CD14-positive monocyte (primary cell): ENCODE measurements at regions not wholly inside any gene's neighbourhood (a gene's known extent, or its start where the extent isn't known, plus 50 kb on each side); places are given as distances from the start of the nearest gene placed in this dataset.
A peak's percentile ranks its signal among the peaks of the same experiment; 100 is the strongest.

ENCODE experiments used
- DNase-seq, 3 donors: peaks; one replicate each; pipeline ENCODE4 v3.0.0-alpha.2; 2011 to 2022
- H2AFZ ChIP-seq: 2 replicates; pipeline ENCODE4 v1.6.0; 2012; ENCODE audit warnings: mild to moderate bottlenecking, low read depth, low read length, inconsistent platforms; ENCODE audit not compliant: insufficient read depth, poor library complexity, severe bottlenecking
- H3K27ac ChIP-seq, 2 donors: 1 replicate in 1 of 2; 2 replicates in 1 of 2; pipeline ENCODE4 v1.5.1; 2012 to 2013; ENCODE audit warnings: low read length in 2 of 2, control low read depth in 1 of 2, inconsistent platforms in 1 of 2, low read depth in 1 of 2, mild to moderate bottlenecking in 1 of 2
- H3K27me3 ChIP-seq, 2 donors: one replicate each; pipeline versions ENCODE4 v1.6.0 to v1.6.1; 2011 to 2013; ENCODE audit warnings: low read length in 2 of 2; ENCODE audit not compliant: control insufficient read depth in 2 of 2, insufficient read depth in 2 of 2
- H3K36me3 ChIP-seq, 2 donors: replicated peaks in 1 of 2; 1 replicate in 1 of 2; 2 replicates in 1 of 2; pipeline versions ENCODE4 v1.5.1 to v1.6.1; 2012 to 2013; ENCODE audit warnings: low read length in 2 of 2, control low read depth in 1 of 2, inconsistent platforms in 1 of 2, mild to moderate bottlenecking in 1 of 2; ENCODE audit not compliant: insufficient read depth in 2 of 2, control insufficient read depth in 1 of 2
- H3K4me1 ChIP-seq, 2 donors: 1 replicate in 1 of 2; 2 replicates in 1 of 2; pipeline versions ENCODE4 v1.5.1 to v1.6.1; 2012 to 2013; ENCODE audit warnings: low read length in 2 of 2, control low read depth in 1 of 2, inconsistent platforms in 1 of 2, mild to moderate bottlenecking in 1 of 2, moderate library complexity in 1 of 2; ENCODE audit not compliant: insufficient read depth in 2 of 2, control insufficient read depth in 1 of 2
- H3K4me2 ChIP-seq: replicated peaks from 2 replicates; pipeline ENCODE3; 2012; ENCODE audit warnings: low read length, moderate library complexity, mild to moderate bottlenecking; ENCODE audit not compliant: poor library complexity, severe bottlenecking; ENCODE audit errors: extremely low read depth
- H3K4me3 ChIP-seq, 3 experiments: fragments of 200-600 bp in 1 of 3; sonication (generic) in 1 of 3; replicated peaks in 1 of 3; 1 replicate in 2 of 3; 2 replicates in 1 of 3; pipeline ENCODE4 v1.5.1; 2011 to 2013; ENCODE audit warnings: low read length in 3 of 3, mild to moderate bottlenecking in 3 of 3, control low read depth in 2 of 3, low read depth in 2 of 3, inconsistent platforms in 1 of 3, moderate library complexity in 1 of 3
- H3K79me2 ChIP-seq: 2 replicates; pipeline ENCODE4 v1.6.0; 2012; ENCODE audit warnings: mild to moderate bottlenecking, control low read depth, inconsistent platforms, low read length, moderate library complexity; ENCODE audit not compliant: insufficient read depth
- H3K9ac ChIP-seq: 2 replicates; pipeline ENCODE4 v1.6.0; 2017; ENCODE audit warnings: low read length, mild to moderate bottlenecking; ENCODE audit not compliant: insufficient read depth, poor library complexity, severe bottlenecking
- H3K9me3 ChIP-seq, 2 donors: replicated peaks in 1 of 2; 1 replicate in 1 of 2; 2 replicates in 1 of 2; pipeline versions ENCODE4 v1.5.1 to v1.6.1; 2012 to 2013; ENCODE audit warnings: low read length in 2 of 2, control low read depth in 1 of 2; ENCODE audit not compliant: control insufficient read depth in 1 of 2, insufficient read depth in 1 of 2
- H4K20me1 ChIP-seq: 2 replicates; pipeline ENCODE4 v1.6.0; 2012; ENCODE audit warnings: mild to moderate bottlenecking, low read length, control low read depth, moderate library complexity; ENCODE audit not compliant: insufficient read depth
- H3K27ac Mint-ChIP-seq, 7 donors: one replicate each; pipeline ENCODE4 v1.8.0; 2020; ENCODE audit warnings: mild to moderate bottlenecking in 7 of 7, mixed read lengths in 7 of 7, moderate library complexity in 6 of 7, inconsistent platforms in 2 of 7
- H3K27me3 Mint-ChIP-seq, 3 donors: one replicate each; pipeline ENCODE4 v1.8.0; 2021 to 2022; ENCODE audit warnings: low read depth in 3 of 3, mild to moderate bottlenecking in 3 of 3, mixed read lengths in 3 of 3, moderate library complexity in 3 of 3, inconsistent platforms in 1 of 3
- H3K36me3 Mint-ChIP-seq, 2 donors: one replicate each; pipeline ENCODE4 v1.8.0; 2020; ENCODE audit warnings: mixed read lengths in 2 of 2, inconsistent platforms in 1 of 2, mild to moderate bottlenecking in 1 of 2
- H3K4me1 Mint-ChIP-seq: one replicate; pipeline ENCODE4 v1.8.0; 2020; ENCODE audit warnings: mild to moderate bottlenecking, mixed read lengths
- H3K4me3 Mint-ChIP-seq, 2 donors: one replicate each; pipeline ENCODE4 v1.8.0; 2020; ENCODE audit warnings: mild to moderate bottlenecking in 2 of 2, mixed read lengths in 2 of 2, moderate library complexity in 1 of 2
- H3K9me3 Mint-ChIP-seq, 7 donors: one replicate each; pipeline ENCODE4 v1.8.0; 2020 to 2022; ENCODE audit warnings: mixed read lengths in 7 of 7, mild to moderate bottlenecking in 6 of 7, moderate library complexity in 6 of 7, inconsistent platforms in 2 of 7
- CTCF ChIP-seq: fragments of 200-600 bp; IDR thresholded peaks from one replicate; pipeline ENCODE4 v1.8.0; 2022; ENCODE audit warnings: antibody characterized with exemption, mild to moderate bottlenecking
- WGBS: methylation state at CpG from one replicate; pipeline ENCODE4 v1.1.5; 2013; ENCODE audit warnings: missing lambda C conversion rate; ENCODE audit not compliant: insufficient coverage; 5-methylcytosine and 5-hydroxymethylcytosine counted together
- intact Hi-C, 2 donors: fragments of 100-400 bp; cut with micrococcal nuclease; formaldehyde crosslinking; loops; one replicate each; pipeline versions ENCODE4 v1.15.0 to v1.15.1; 2023

- H3K4me3 ChIP-seq: no peak overlapping the region
- no peak for TF ChIP-seq CTCF
- intact Hi-C loops: no loop called here
- Mint-ChIP-seq H3K27ac (no peak overlapping the region), H3K9me3 (peaks cover 24 to 41% (median 31%) of the 10 kb centered on the region in 7 donors), H3K4me1 (no peaks in the 10 kb centered on the region), H3K36me3 (no peaks in the 10 kb centered on the region), H3K4me3 (no peak overlapping the region), H3K27me3 (peaks cover 6 to 23% (median 11%) of the 10 kb centered on the region in 3 donors)
- H3K27me3 ChIP-seq: no peaks in the 10 kb centered on the region
- H3K9me3 ChIP-seq: peaks cover 27 to 30% of the 10 kb centered on the region in 2 donors
- WGBS: 83% methylated on average over 8 of the region's 10 CpGs
- no peaks in the 10 kb centered on the region for H3K36me3 ChIP-seq
- H3K9ac ChIP-seq: no peak overlapping the region
- no peaks in the 10 kb centered on the region for H4K20me1 ChIP-seq
- no peak for DNase-seq
- H3K79me2 ChIP-seq: no peaks in the 10 kb centered on the region
- H3K4me2 ChIP-seq: no peak overlapping the region
- H3K4me1 ChIP-seq: no peaks in the 10 kb centered on the region
- no peak overlapping the region for H2AFZ ChIP-seq
- H3K27ac ChIP-seq: no peak overlapping the region
These were observed 78.0 kb upstream of the FCN1 start for GRCh38 chr9:134995792-134996120.

GRCh38 chr9:134996591-134997530 is 79.1 kb upstream of the FCN1 start:
- Histone ChIP-seq H3K4me1 (no peaks in the 10 kb centered on the region), H3K27ac (no peak overlapping the region), H3K79me2 (no peaks in the 10 kb centered on the region), H2AFZ (no peak overlapping the region), H4K20me1 (no peaks in the 10 kb centered on the region), H3K4me2 (no peak overlapping the region), H3K9ac (no peak overlapping the region), H3K4me3 (no peak overlapping the region), H3K27me3 (no peaks in the 10 kb centered on the region), H3K36me3 (no peaks in the 10 kb centered on the region), H3K9me3 (peaks cover 37 to 41% of the 10 kb centered on the region in 2 donors)
- intact Hi-C loops: no loop called here
- Mint-ChIP-seq H3K4me1 (no peaks in the 10 kb centered on the region), H3K27me3 (peaks cover 6 to 24% (median 10%) of the 10 kb centered on the region in 3 donors), H3K36me3 (no peaks in the 10 kb centered on the region), H3K27ac (no peak overlapping the region), H3K4me3 (peak overlapping the region in 1 of 2 donors; percentile 41), H3K9me3 (peaks cover 29 to 52% (median 41%) of the 10 kb centered on the region in 7 donors)
- DNase-seq: no peak
- WGBS: 90% methylated on average over 21 of the region's 24 CpGs
- no peak for TF ChIP-seq CTCF
